HepG2 (cell line): ENCODE measurements at regions not wholly inside any gene's neighbourhood (a gene's known extent, or its start where the extent isn't known, plus 50 kb on each side); places are given as distances from the start of the nearest gene placed in this dataset.

ENCODE experiments used
- ATAC-seq: fragments of 200-7000 bp; cut with Tn5 transposase; 3 replicates; pipeline ENCODE4 v1.9.1; 2020; ENCODE audit warnings: mild to moderate bottlenecking, moderate library complexity
- BruUV-seq: library from RNA; stranded (reverse); fragments of 400-500 nt; replicated peaks from 2 replicates; lab custom pipeline; 2021; lab: Mats Ljungman, UMichigan
- CTCF ChIA-PET: fragments of 300-600 bp; formaldehyde crosslinking; extraction: SDS; loops from one replicate; lab custom pipeline; 2021; ENCODE audit warnings: low total read pairs, inconsistent platforms, low intra/inter-chr PET ratio; lab: Yijun Ruan, JAX
- POLR2A ChIA-PET: fragments of 350-600 bp; sonication (Branson Sonifier 250); formaldehyde crosslinking; loops from one replicate; lab custom pipeline; 2020; ENCODE audit warnings: antibody characterized with exemption, inconsistent platforms; lab: Yijun Ruan, JAX
- DNase-seq: peaks from one replicate; pipeline ENCODE4 v3.0.0-alpha.2; 2015; ENCODE audit warnings: low spot score
- FAIRE-seq: peaks from 3 replicates; lab custom pipeline; 2011; peaks lifted over from hg19 to GRCh38; lab: Jason Lieb, UNC
- H2AFZ ChIP-seq: one replicate; pipeline ENCODE4 v1.6.1; 2011; ENCODE audit warnings: low read length, inconsistent platforms
- H3K27ac ChIP-seq: fragments of 300-600 bp; 3 replicates; pipeline ENCODE4 v1.8.0; 2011; ENCODE audit warnings: mixed run types, mild to moderate bottlenecking, mixed read lengths, low read length, inconsistent platforms; ENCODE audit not compliant: insufficient read depth; ENCODE audit errors: extremely low read length
- H3K27me3 ChIP-seq, 2 experiments: fragments of 200-600 bp in 1 of 2; 2 replicates in 1 of 2; 3 replicates in 1 of 2; pipeline versions ENCODE4 v1.6.0 to v1.8.0; 2011; ENCODE audit warnings: low read length in 2 of 2, mild to moderate bottlenecking in 2 of 2, moderate library complexity in 2 of 2, inconsistent platforms in 1 of 2; ENCODE audit not compliant: insufficient read depth in 2 of 2, control insufficient read depth in 1 of 2
- H3K36me3 ChIP-seq, 2 experiments: fragments of 200-600 bp in 1 of 2; replicated peaks in 1 of 2; 2 replicates in 1 of 2; 3 replicates in 1 of 2; pipeline versions ENCODE4 v1.5.1 to v1.8.0; 2011; ENCODE audit warnings: low read length in 2 of 2, inconsistent platforms in 1 of 2; ENCODE audit not compliant: insufficient read depth in 2 of 2, control insufficient read depth in 1 of 2
- H3K4me1 ChIP-seq: 2 replicates; pipeline ENCODE4 v1.5.1; 2012; ENCODE audit warnings: low read length, inconsistent platforms; ENCODE audit not compliant: insufficient read depth
- H3K4me2 ChIP-seq: 2 replicates; pipeline ENCODE4 v1.6.0; 2011; ENCODE audit warnings: low read depth, low read length, inconsistent platforms
- H3K4me3 ChIP-seq, 3 experiments: fragments of 200-600 bp in 1 of 3; sonication (generic), shearing (Covaris generic) in 1 of 3; replicated peaks in 1 of 3; 2 replicates each; pipeline ENCODE4 v1.5.1; 2011 to 2016; ENCODE audit warnings: low read length in 3 of 3, inconsistent platforms in 2 of 3, low read depth in 2 of 3, mild to moderate bottlenecking in 2 of 3, control low read depth in 1 of 3, mixed read lengths in 1 of 3; ENCODE audit not compliant: insufficient read depth in 1 of 3
- H3K79me2 ChIP-seq: one replicate; pipeline ENCODE4 v1.6.1; 2011; ENCODE audit warnings: low read length, inconsistent platforms; ENCODE audit not compliant: insufficient read depth
- H3K9ac ChIP-seq: 2 replicates; pipeline ENCODE4 v1.6.0; 2011; ENCODE audit warnings: mild to moderate bottlenecking, low read depth, low read length, inconsistent platforms; ENCODE audit not compliant: insufficient read depth
- H3K9me3 ChIP-seq: 2 replicates; pipeline ENCODE4 v1.5.1; 2012; ENCODE audit warnings: mild to moderate bottlenecking, low read length
- H4K20me1 ChIP-seq: 2 replicates; pipeline ENCODE4 v1.6.0; 2011; ENCODE audit warnings: inconsistent platforms, mild to moderate bottlenecking, low read length, moderate library complexity; ENCODE audit not compliant: insufficient read depth
- BRCA1 ChIP-seq: sonication (generic); formaldehyde crosslinking; IDR thresholded peaks from 2 replicates; pipeline ENCODE4 v1.4.0; 2020; ENCODE audit warnings: missing genetic modification reagents
- MAFF ChIP-seq: IDR thresholded peaks from 2 replicates; pipeline ENCODE4 v1.6.1; 2011; ENCODE audit warnings: low read depth, low read length, improper control_type of control experiment
- MAFK ChIP-seq, 2 experiments: IDR thresholded peaks in 1 of 2; conservative IDR thresholded peaks in 1 of 2; 2 replicates each; pipeline ENCODE4 v1.6.1; 2011; ENCODE audit warnings: improper control_type of control experiment in 2 of 2, low read length in 2 of 2
- MBD4 ChIP-seq: IDR thresholded peaks from 2 replicates; pipeline ENCODE4 v1.6.1; 2012; ENCODE audit warnings: low read length, inconsistent platforms, borderline replicate concordance
- RAD51 ChIP-seq: fragments of 450-650 bp; IDR thresholded peaks from 2 replicates; pipeline ENCODE4 v1.6.1; 2016; ENCODE audit warnings: borderline replicate concordance
- TBX3 ChIP-seq: fragments of 450-650 bp; IDR thresholded peaks from 2 replicates; pipeline ENCODE4 v1.6.1; 2017; ENCODE audit warnings: antibody characterized with exemption, mild to moderate bottlenecking, inconsistent platforms, borderline replicate concordance
- WGBS: methylation state at CpG from one replicate; pipeline ENCODE4 v1.1.6; 2017; ENCODE audit warnings: low lambda C conversion rate; 5-methylcytosine and 5-hydroxymethylcytosine counted together
- in situ Hi-C: cut with HindIII; loops from 2 replicates; pipeline ENCODE4 v1.10.0; 2017; ENCODE audit warnings: low pct_unique_long_range_greater_than_20kb; ENCODE audit not compliant: extremely low pct_ligation_motif_present
- intact Hi-C: fragments of 100-400 bp; cut with micrococcal nuclease; formaldehyde crosslinking; loops from one replicate; pipeline ENCODE4 v1.10.0; 2022; ENCODE audit not compliant: unreplicated experiment
- TF ChIP-seq, protein P1 (sequence below): sonication (generic); formaldehyde crosslinking; conservative IDR thresholded peaks from 2 replicates; pipeline ENCODE4 v1.8.0; 2022; ENCODE audit warnings: low read depth, missing genetic modification reagents
- TF ChIP-seq, protein P2 (sequence below): sonication (generic); formaldehyde crosslinking; IDR thresholded peaks from 2 replicates; pipeline ENCODE4 v1.4.0; 2020; ENCODE audit warnings: missing genetic modification reagents

DNA sequence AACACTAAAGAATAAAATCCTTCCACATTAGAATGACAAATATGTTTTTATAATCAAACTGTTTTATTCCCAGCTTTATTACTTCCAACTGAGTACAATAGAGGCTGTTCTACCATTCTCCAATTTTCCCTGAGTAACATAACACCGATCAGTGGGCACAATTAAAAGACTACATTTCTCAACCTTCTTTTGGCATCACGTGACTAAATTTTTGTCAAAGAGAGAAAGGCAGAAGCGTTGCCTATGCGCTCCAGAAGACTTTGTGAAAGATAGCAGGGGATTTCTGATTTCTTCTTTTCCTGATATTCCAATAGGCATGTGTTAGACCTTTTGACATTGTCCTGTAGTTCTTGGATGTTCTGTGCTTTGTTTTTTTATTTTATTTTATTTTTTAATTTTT is 1705.6 kb upstream of the PCDH7 start:
- intact Hi-C loops, result no loop called here
- H3K36me3 ChIP-seq, result no peaks in the 10 kb centered on the region
- ATAC-seq (no peak), DNase-seq (no peak), FAIRE-seq (no peak)
- no peak overlapping the region for H3K9ac ChIP-seq
- no peaks in the 10 kb centered on the region for H4K20me1 ChIP-seq
- H3K79me2 ChIP-seq, result no peaks in the 10 kb centered on the region
- no peak for TF ChIP-seq TBX3
- peak; percentile 63; the same call in 1 of the 2 replicates for TF ChIP-seq RAD51
- TF ChIP-seq BRCA1 (CRISPR knock-in tag), result no peak
- no peak for TF ChIP-seq MBD4
- no peaks in the 10 kb centered on the region for H3K4me1 ChIP-seq
- in situ Hi-C loops, result no loop called here
- CTCF ChIA-PET, result no interaction called here
- 23% methylated on average over 4 of the region's 4 CpGs for WGBS
- H3K27ac ChIP-seq, result no peak overlapping the region
- BruUV-seq, result no TSS peak
- H3K4me3 ChIP-seq, result no peak overlapping the region
- POLR2A ChIA-PET, result no interaction called here
- no peak overlapping the region for H2AFZ ChIP-seq
- H3K27me3 ChIP-seq, result no peaks in the 10 kb centered on the region
- H3K9me3 ChIP-seq, result peaks cover 85% of the 10 kb centered on the region
- H3K4me2 ChIP-seq, result no peak overlapping the region

DNA sequence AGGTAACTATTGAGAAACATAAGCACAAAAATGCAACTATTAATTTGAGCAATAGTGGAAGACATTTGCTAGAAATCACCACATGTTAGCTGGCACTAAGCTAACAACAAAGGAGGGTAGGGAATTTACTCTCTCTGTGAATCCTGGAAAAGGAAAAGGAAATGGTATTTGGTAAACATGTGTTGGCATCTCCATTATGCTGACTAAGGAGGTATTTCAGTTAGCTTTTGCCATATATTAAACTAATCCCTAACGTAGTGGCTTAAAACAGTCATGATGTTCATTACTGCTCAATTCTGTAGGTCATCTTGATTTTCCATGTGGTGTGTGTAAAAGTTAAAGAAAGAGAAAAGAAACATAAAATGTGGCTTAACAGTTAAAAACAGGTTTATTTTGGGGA is 1686.5 kb upstream of the PCDH7 start:
- Histone ChIP-seq H3K27ac (no peak overlapping the region), H3K9me3 (peaks cover 60% of the 10 kb centered on the region), H3K36me3 (no peaks in the 10 kb centered on the region)
- intact Hi-C loops, result no loop called here
- DNase-seq, result no peak
- TF ChIP-seq MAFK (conservative IDR thresholded peaks at IDR 0.05 in 1 of 2, IDR thresholded peaks at IDR 0.05 in 1 of 2; ENCODE audit: low read length in 2 of 2) (peak; percentile 41 to 71; a peak in 3 of 4 replicates), MAFF (peak; percentile 52)
- TF ChIP-seq, protein P1, sequence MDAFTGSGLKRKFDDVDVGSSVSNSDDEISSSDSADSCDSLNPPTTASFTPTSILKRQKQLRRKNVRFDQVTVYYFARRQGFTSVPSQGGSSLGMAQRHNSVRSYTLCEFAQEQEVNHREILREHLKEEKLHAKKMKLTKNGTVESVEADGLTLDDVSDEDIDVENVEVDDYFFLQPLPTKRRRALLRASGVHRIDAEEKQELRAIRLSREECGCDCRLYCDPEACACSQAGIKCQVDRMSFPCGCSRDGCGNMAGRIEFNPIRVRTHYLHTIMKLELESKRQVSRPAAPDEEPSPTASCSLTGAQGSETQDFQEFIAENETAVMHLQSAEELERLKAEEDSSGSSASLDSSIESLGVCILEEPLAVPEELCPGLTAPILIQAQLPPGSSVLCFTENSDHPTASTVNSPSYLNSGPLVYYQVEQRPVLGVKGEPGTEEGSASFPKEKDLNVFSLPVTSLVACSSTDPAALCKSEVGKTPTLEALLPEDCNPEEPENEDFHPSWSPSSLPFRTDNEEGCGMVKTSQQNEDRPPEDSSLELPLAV (CRISPR knock-in tag), result no peak
- TF ChIP-seq, protein P2, sequence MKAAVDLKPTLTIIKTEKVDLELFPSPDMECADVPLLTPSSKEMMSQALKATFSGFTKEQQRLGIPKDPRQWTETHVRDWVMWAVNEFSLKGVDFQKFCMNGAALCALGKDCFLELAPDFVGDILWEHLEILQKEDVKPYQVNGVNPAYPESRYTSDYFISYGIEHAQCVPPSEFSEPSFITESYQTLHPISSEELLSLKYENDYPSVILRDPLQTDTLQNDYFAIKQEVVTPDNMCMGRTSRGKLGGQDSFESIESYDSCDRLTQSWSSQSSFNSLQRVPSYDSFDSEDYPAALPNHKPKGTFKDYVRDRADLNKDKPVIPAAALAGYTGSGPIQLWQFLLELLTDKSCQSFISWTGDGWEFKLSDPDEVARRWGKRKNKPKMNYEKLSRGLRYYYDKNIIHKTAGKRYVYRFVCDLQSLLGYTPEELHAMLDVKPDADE (CRISPR knock-in tag), result no peak
- TF ChIP-seq, all 625 proteins: peak for 2
- Histone ChIP-seq H4K20me1 (no peaks in the 10 kb centered on the region), H3K79me2 (no peaks in the 10 kb centered on the region), H3K27me3 (no peaks in the 10 kb centered on the region), H3K4me1 (no peaks in the 10 kb centered on the region), H3K4me3 (no peak overlapping the region), H3K9ac (no peak overlapping the region), H3K4me2 (no peak overlapping the region), H2AFZ (no peak overlapping the region)
- WGBS, result 0% methylated on average over 1 of the region's 1 CpG
- in situ Hi-C loops, result no loop called here
- FAIRE-seq (no peak), ATAC-seq (no peak)
- ChIA-PET POLR2A (no interaction called here), CTCF (no interaction called here)
- no TSS peak for BruUV-seq
